Lower leg skin (tissue), 4 donors: ENCODE measurements at regions not wholly inside any gene's neighbourhood (a gene's known extent, or its start where the extent isn't known, plus 50 kb on each side); places are given as distances from the start of the nearest gene placed in this dataset.

Experiments
- DNase-seq, 2 donors: peaks; one replicate each; pipeline ENCODE4 v3.0.0-alpha.2; 2019; ENCODE audit warnings: low spot score in 2 of 2
- H3K4me3 ChIP-seq: fragments of 200-600 bp; sonication (generic); 2 replicates; pipeline ENCODE4 v1.5.1; 2017; ENCODE audit warnings: mild to moderate bottlenecking, low read depth; ENCODE audit not compliant: poor library complexity, severe bottlenecking
- POLR2A ChIP-seq, 2 donors: fragments of 450-650 bp; IDR thresholded peaks; one replicate each; pipeline ENCODE4 v1.6.1; 2016 to 2017; ENCODE audit warnings: antibody characterized with exemption in 2 of 2, mild to moderate bottlenecking in 1 of 2, moderate library complexity in 1 of 2
- WGBS, 2 donors: methylation state at CpG; one replicate each; pipeline ENCODE4 v1.1.5; 2018; 5-methylcytosine and 5-hydroxymethylcytosine counted together
- intact Hi-C: fragments of 100-400 bp; cut with DNase I; formaldehyde crosslinking; loops from one replicate; pipeline ENCODE4 v1.15.0; 2023; ENCODE audit warnings: low total_unique reads
- TF ChIP-seq, protein P1 (sequence below), 3 donors: fragments of 450-650 bp; IDR thresholded peaks; one replicate each; pipeline ENCODE4 v1.5.1; 2016; ENCODE audit warnings: antibody characterized with exemption in 3 of 3, mild to moderate bottlenecking in 3 of 3, moderate library complexity in 2 of 3

DNA sequence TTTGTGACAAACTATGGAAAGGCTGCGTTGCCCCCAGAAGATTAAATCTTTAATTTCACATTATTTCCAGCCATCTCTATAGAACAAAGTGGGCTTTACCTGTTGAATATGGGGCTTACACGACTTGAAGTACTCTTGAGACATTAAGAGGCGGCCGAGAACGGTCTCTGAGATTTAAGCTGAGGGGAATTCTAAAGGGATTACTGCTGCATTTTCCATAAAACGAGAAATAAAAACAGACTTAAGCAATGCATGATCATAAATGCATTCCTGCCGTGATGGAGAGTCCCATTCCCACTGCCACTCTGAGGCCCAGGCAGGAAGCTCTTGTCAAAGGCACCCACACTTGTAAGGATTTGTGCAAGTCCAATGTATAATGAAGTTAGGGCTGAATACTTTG, 329.7 kb upstream of the SHH start:
- intact Hi-C loops, result no loop called here
- WGBS, 2 donors, result 71 to 77% methylated on average over 7 of the region's 7 CpGs
- no peak for TF ChIP-seq POLR2A (IDR thresholded peaks at IDR 0.05)
- TF ChIP-seq, protein P1, sequence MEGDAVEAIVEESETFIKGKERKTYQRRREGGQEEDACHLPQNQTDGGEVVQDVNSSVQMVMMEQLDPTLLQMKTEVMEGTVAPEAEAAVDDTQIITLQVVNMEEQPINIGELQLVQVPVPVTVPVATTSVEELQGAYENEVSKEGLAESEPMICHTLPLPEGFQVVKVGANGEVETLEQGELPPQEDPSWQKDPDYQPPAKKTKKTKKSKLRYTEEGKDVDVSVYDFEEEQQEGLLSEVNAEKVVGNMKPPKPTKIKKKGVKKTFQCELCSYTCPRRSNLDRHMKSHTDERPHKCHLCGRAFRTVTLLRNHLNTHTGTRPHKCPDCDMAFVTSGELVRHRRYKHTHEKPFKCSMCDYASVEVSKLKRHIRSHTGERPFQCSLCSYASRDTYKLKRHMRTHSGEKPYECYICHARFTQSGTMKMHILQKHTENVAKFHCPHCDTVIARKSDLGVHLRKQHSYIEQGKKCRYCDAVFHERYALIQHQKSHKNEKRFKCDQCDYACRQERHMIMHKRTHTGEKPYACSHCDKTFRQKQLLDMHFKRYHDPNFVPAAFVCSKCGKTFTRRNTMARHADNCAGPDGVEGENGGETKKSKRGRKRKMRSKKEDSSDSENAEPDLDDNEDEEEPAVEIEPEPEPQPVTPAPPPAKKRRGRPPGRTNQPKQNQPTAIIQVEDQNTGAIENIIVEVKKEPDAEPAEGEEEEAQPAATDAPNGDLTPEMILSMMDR (IDR thresholded peaks at IDR 0.05), result no peak
- peak in 1 of 2 donors; percentile 67 for DNase-seq
- no peak overlapping the region for H3K4me3 ChIP-seq

DNA sequence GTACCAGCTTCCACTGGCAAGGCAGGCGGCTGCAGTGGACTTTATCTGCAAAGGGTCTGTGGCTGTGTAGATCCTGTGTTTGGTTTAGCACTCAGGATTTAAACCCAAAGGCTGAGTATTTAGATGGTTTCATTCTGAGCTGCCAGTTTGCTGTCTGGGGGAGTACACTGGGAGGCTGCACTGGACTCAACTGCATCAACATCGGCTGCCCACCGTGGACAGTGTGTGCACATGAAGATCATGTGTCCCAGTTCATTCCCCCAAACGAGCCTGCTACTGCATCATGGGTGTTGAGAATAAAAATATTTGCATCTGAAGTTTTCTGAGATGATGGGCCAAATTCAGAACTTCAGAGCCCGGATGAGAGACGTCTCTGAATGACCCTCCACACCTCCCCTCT, 328.6 kb upstream of the SHH start:
- no peak overlapping the region for H3K4me3 ChIP-seq
- intact Hi-C loops, result no loop called here
- TF ChIP-seq, protein P1 (IDR thresholded peaks at IDR 0.05), result no peak
- TF ChIP-seq POLR2A (IDR thresholded peaks at IDR 0.05), result no peak
- peak in 1 of 2 donors; percentile 29 for DNase-seq
- WGBS, 2 donors, result 73 to 78% methylated on average over 6 of the region's 6 CpGs

DNA sequence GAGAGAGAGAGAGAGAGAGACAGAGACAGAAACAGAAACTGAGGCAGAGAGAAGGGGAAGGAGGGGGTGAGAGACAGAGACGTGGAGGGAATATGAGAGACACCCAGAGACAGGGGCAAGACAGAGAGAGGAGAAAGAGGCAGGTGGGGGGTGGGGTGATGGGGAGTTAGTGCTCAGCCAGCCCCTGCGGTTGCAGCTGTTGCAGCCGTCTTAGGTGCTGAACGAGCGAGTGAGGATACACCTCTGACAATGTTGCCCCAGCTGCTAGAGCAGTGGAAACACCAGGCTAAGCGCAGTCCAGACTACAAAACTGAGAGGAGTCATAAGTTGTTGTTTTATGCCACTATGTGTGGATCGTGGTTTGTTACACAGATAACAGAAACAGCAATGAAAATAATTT, 328.2 kb upstream of the SHH start:
- 66 to 70% methylated on average over 7 of the region's 7 CpGs for WGBS, 2 donors
- no peak for TF ChIP-seq POLR2A (IDR thresholded peaks at IDR 0.05)
- TF ChIP-seq, protein P1 (IDR thresholded peaks at IDR 0.05), result no peak
- peak in 1 of 2 donors; percentile 43 for DNase-seq
- no peak overlapping the region for H3K4me3 ChIP-seq
- intact Hi-C loops, result no loop called here

DNA sequence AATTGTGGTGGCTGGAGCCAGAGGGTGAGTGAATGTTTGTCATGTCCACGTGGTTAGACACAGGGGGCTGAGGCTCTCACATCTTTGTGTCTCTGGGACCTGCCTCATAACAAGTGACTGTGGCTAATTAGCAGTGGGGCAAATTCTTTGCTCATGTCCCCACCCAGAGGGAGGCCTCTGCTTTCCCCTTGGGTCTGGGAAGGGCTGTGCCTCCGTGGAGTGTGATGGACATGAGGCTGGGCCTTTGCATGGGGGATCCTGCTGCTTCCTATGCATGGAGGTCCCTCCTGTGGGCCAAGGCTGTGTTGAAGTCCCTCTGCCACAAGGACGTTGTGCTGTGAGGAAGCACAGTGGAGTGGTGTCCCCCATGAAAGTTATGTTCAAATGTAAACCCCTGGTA, 327.4 kb upstream of the SHH start:
- intact Hi-C loops, result no loop called here
- 57 to 58% methylated on average over 3 of the region's 3 CpGs for WGBS, 2 donors
- no peak for TF ChIP-seq POLR2A (IDR thresholded peaks at IDR 0.05)
- TF ChIP-seq, protein P1 (IDR thresholded peaks at IDR 0.05), result no peak
- no peak overlapping the region for H3K4me3 ChIP-seq
- peak in 1 of 2 donors; percentile 29 for DNase-seq

- no peak for DNase-seq
- intact Hi-C loops, result no loop called here
- 83 to 92% methylated on average over 7 of the region's 7 CpGs for WGBS, 2 donors
- H3K4me3 ChIP-seq, result no peak overlapping the region
- TF ChIP-seq, protein P1 (IDR thresholded peaks at IDR 0.05), result no peak
- TF ChIP-seq POLR2A (IDR thresholded peaks at IDR 0.05), result no peak
Observed at GRCh38 chr7:156139112-156139511, 326.8 kb upstream of the SHH start.

DNA sequence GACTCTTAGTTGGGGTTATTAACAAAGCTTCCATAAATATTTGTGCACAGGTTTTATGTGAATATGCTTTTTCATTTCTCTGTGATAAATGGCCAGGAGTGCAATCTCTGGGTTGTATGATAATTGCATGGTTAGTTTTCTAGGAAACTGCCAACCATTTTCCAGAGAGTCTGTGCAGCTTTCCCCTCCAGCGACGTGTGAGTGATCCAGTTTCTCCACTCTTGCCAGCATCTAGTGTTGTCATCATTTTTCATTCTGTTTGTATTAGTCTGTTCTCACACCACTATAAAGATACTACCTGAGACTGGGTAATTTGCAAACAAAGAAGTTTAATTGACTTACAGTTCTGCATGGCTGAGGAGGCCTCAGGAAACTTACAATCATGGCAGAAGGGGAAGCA, 319.6 kb upstream of the SHH start:
- no peak for DNase-seq
- WGBS, 2 donors, result 48 to 50% methylated on average over 2 of the region's 2 CpGs
- intact Hi-C loops, result no loop called here
- TF ChIP-seq POLR2A (IDR thresholded peaks at IDR 0.05), result no peak
- TF ChIP-seq, protein P1 (IDR thresholded peaks at IDR 0.05), result no peak
- no peak overlapping the region for H3K4me3 ChIP-seq
